Colonic mucosa (tissue), 4 donors: ENCODE measurements at regions not wholly inside any gene's neighbourhood (a gene's known extent, or its start where the extent isn't known, plus 50 kb on each side); places are given as distances from the start of the nearest gene placed in this dataset.

Experiments used
- DNase-seq: peaks from one replicate; pipeline ENCODE4 v3.0.0-alpha.2; 2020
- H3K27ac ChIP-seq: fragments of 200-600 bp; one replicate; pipeline ENCODE4 v1.8.0; 2021
- H3K27me3 ChIP-seq: fragments of 200-600 bp; one replicate; pipeline ENCODE4 v1.8.0; 2021
- H3K36me3 ChIP-seq: fragments of 200-600 bp; one replicate; pipeline ENCODE4 v1.8.0; 2021
- H3K4me1 ChIP-seq: fragments of 200-600 bp; one replicate; pipeline ENCODE4 v1.8.0; 2021; ENCODE audit warnings: mild to moderate bottlenecking
- H3K4me3 ChIP-seq: fragments of 200-600 bp; one replicate; pipeline ENCODE4 v1.8.0; 2021
- H3K9ac ChIP-seq, 2 donors: one replicate each; pipeline ENCODE4 v1.7.0; 2013; ENCODE audit warnings: control low read depth in 2 of 2, low read depth in 2 of 2, low read length in 2 of 2
- H3K9me3 ChIP-seq: fragments of 200-600 bp; one replicate; pipeline ENCODE4 v1.8.0; 2021
- intact Hi-C: fragments of 100-400 bp; cut with DNase I; formaldehyde crosslinking; loops from one replicate; pipeline ENCODE4 v1.14.1; 2022
- TF ChIP-seq, protein P1 (sequence below): fragments of 200-600 bp; IDR thresholded peaks from one replicate; pipeline ENCODE4 v1.8.0; 2022; ENCODE audit warnings: antibody characterized with exemption, mild to moderate bottlenecking
- donor health status: healthy.
- donor health status: DM: no; HTN: no; CAD: no.
- donor health status: DM: no; HTN: no; CAD: no.

GRCh38 chrX:15055146-15055930, 182.1 kb downstream of the MOSPD2 start:
- Histone ChIP-seq H3K4me1 (no peaks in the 10 kb centered on the region), H3K4me3 (no peak overlapping the region), H3K27me3 (no peaks in the 10 kb centered on the region), H3K36me3 (no peaks in the 10 kb centered on the region), H3K27ac (no peak overlapping the region), H3K9ac (no peak overlapping the region), H3K9me3 (no peaks in the 10 kb centered on the region)
- DNase-seq = no peak
- TF ChIP-seq, protein P1, sequence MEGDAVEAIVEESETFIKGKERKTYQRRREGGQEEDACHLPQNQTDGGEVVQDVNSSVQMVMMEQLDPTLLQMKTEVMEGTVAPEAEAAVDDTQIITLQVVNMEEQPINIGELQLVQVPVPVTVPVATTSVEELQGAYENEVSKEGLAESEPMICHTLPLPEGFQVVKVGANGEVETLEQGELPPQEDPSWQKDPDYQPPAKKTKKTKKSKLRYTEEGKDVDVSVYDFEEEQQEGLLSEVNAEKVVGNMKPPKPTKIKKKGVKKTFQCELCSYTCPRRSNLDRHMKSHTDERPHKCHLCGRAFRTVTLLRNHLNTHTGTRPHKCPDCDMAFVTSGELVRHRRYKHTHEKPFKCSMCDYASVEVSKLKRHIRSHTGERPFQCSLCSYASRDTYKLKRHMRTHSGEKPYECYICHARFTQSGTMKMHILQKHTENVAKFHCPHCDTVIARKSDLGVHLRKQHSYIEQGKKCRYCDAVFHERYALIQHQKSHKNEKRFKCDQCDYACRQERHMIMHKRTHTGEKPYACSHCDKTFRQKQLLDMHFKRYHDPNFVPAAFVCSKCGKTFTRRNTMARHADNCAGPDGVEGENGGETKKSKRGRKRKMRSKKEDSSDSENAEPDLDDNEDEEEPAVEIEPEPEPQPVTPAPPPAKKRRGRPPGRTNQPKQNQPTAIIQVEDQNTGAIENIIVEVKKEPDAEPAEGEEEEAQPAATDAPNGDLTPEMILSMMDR = no peak
- intact Hi-C loops = no loop called here

DNA sequence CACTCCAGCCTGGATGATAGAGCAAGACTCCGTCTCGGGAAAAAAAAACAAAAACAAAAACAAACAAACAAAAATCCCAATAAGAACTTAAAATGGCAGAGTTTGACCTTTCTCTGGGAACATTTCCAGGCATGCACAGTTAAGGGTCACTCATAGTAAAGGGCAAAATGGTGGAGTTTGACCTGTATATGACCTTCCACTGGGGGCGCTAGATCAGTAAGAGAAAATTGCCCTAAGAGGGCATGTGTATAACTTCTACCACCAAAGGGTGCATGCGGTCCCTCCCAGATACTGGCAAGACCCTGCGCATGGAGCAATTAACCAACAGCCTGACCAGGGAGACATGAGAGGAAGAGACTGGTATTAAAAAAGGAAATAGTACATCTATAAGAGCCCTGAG, 177.2 kb downstream of the MOSPD2 start:
- Histone ChIP-seq H3K36me3 (no peaks in the 10 kb centered on the region), H3K9me3 (no peaks in the 10 kb centered on the region), H3K9ac (no peak overlapping the region), H3K4me3 (no peak overlapping the region), H3K27me3 (no peaks in the 10 kb centered on the region), H3K27ac (no peak overlapping the region), H3K4me1 (no peaks in the 10 kb centered on the region)
- TF ChIP-seq, protein P1 = no peak
- intact Hi-C loops = no loop called here
- DNase-seq = no peak

DNA sequence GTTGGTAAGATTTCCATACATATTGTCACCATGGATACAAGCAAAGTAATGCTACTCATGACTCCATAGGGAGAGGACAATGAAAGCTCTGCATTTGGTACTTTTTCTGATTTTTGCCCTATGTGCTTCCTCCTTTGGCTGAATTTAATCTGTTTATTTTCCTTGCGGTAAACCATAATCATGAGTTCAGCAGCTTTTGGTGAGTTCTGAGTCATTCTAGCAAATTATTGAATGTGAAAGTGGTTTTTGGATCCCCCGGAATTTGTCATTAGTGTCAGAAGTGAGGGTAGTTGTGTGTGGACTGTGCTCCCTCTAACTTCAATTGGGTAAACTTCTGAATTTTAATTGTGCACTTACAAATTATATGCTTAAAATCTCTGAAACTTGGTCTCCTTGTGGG, 170.3 kb downstream of the MOSPD2 start:
- H3K27me3 ChIP-seq = no peaks in the 10 kb centered on the region
- no peaks in the 10 kb centered on the region for H3K4me1 ChIP-seq
- H3K4me3 ChIP-seq = no peak overlapping the region
- no peak overlapping the region for H3K27ac ChIP-seq
- no peaks in the 10 kb centered on the region for H3K9me3 ChIP-seq
- no peak overlapping the region for H3K9ac ChIP-seq
- no peaks in the 10 kb centered on the region for H3K36me3 ChIP-seq
- TF ChIP-seq, protein P1 = no peak
- intact Hi-C loops = no loop called here
- no peak for DNase-seq

- no peak overlapping the region for H3K4me3 ChIP-seq
- no peak overlapping the region for H3K27ac ChIP-seq
- no peaks in the 10 kb centered on the region for H3K36me3 ChIP-seq
- no peak for DNase-seq
- TF ChIP-seq, protein P1 = no peak
- intact Hi-C loops = no loop called here
- no peaks in the 10 kb centered on the region for H3K9me3 ChIP-seq
- H3K27me3 ChIP-seq = no peaks in the 10 kb centered on the region
- no peak overlapping the region for H3K9ac ChIP-seq
- H3K4me1 ChIP-seq = no peaks in the 10 kb centered on the region
These were observed 160.7 kb downstream of the MOSPD2 start for GRCh38 chrX:15033917-15034316.

DNA sequence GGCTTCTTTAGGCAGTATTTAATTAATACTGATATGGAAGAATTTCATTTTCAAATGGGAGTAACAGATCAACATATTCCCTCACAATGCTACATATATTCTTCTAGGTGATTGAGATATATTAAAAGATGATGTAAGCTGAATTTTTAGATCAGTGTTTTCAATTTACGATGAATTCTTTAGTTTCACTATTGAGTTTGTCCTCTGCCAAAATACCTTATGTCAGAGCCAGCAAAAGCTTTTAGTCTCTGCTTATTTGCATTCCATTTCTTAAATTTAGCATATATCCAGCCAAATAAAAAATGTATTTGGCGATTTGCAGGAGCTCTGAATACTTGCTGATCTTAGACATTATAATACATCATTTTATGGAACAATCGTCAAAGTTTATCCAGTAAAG, 144.3 kb downstream of the MOSPD2 start:
- H3K9me3 ChIP-seq = no peaks in the 10 kb centered on the region
- H3K9ac ChIP-seq = no peak overlapping the region
- H3K36me3 ChIP-seq = no peaks in the 10 kb centered on the region
- TF ChIP-seq, protein P1 = no peak
- intact Hi-C loops = no loop called here
- no peak overlapping the region for H3K27ac ChIP-seq
- H3K4me3 ChIP-seq = no peak overlapping the region
- no peak for DNase-seq
- no peaks in the 10 kb centered on the region for H3K27me3 ChIP-seq
- no peaks in the 10 kb centered on the region for H3K4me1 ChIP-seq
